ENCODE measurements at regions not wholly inside any gene's neighbourhood (a gene's known extent, or its start where the extent isn't known, plus 50 kb on each side); places are given as distances from the start of the nearest gene placed in this dataset.
"Not testable (repeated sequence)": the region's sequence is repeated elsewhere in the genome, so short reads cannot be mapped to it uniquely, and the experiment has no call there.

DNA sequence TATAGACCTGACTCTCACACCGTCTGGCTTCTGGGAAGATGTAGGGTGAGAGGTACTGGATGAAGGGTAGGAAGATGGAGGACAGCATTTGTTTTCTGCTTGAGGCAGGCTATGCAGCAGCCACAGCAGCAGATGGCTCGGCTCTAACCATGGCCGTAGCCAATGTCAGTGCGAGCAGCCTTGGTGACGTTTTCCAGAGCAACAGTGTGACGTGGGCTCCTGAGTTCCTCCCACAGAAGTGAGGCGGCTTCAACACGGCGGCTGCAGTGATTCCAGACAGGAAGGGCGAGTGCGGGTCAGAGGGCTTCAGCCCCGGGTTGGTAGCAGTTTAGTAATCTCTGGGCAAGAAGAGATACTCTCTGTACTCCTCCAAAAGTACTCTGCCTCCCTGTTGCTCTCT, 133.0 kb upstream of the MYT1L start:
- H3K4me2 ChIP-seq (ENCODE audit: insufficient read depth, low read length) = no peak overlapping the region
- H3K9me3 ChIP-seq (ENCODE audit: low read depth, low read length) = no peaks in the 10 kb centered on the region
- peak overlapping the region; percentile 56 for H2AFZ ChIP-seq (ENCODE audit: low read length)
- H3K4me3 ChIP-seq (ENCODE audit: insufficient read depth, low read length) = no peak overlapping the region
- TF ChIP-seq, protein P1, sequence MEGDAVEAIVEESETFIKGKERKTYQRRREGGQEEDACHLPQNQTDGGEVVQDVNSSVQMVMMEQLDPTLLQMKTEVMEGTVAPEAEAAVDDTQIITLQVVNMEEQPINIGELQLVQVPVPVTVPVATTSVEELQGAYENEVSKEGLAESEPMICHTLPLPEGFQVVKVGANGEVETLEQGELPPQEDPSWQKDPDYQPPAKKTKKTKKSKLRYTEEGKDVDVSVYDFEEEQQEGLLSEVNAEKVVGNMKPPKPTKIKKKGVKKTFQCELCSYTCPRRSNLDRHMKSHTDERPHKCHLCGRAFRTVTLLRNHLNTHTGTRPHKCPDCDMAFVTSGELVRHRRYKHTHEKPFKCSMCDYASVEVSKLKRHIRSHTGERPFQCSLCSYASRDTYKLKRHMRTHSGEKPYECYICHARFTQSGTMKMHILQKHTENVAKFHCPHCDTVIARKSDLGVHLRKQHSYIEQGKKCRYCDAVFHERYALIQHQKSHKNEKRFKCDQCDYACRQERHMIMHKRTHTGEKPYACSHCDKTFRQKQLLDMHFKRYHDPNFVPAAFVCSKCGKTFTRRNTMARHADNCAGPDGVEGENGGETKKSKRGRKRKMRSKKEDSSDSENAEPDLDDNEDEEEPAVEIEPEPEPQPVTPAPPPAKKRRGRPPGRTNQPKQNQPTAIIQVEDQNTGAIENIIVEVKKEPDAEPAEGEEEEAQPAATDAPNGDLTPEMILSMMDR (IDR thresholded peaks at IDR 0.05; ENCODE audit: extremely low read depth, low read depth, low read length) = no peak
- H3K27ac ChIP-seq (ENCODE audit: low read depth, low read length) = no peak overlapping the region
- DNase-seq (ENCODE audit: insufficient read length, low spot score, missing footprints) = no peak
- H3K27me3 ChIP-seq (ENCODE audit: insufficient read depth, low read length) = no peaks in the 10 kb centered on the region
- H3K4me1 ChIP-seq (ENCODE audit: insufficient read depth, low read length) = no peaks in the 10 kb centered on the region
- no peaks in the 10 kb centered on the region for H3K36me3 ChIP-seq (ENCODE audit: insufficient read depth, low read length)
- H3K79me2 ChIP-seq (ENCODE audit: insufficient read depth, low read length) = no peaks in the 10 kb centered on the region
- no peaks in the 10 kb centered on the region for H4K20me1 ChIP-seq (ENCODE audit: insufficient read depth, low read length)

DNA sequence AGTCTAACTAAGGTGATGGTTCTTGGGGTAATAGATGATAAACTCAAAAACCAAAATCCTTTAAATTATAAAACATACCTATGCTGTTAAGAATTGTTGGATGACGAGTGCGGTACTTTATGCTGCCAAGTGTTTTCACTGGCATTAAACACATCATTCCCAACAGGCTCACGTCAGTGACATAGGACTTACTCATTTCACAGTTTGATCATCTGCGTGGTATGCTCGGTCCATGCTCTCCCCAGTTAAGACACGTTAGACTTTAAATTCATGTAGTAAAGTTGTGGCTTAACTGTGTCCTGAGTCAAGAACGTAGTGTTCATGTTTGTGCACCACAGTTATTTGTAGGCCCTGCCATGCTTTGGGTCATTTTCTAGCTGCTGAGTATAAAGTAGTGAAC, 125.6 kb upstream of the MYT1L start:
- Histone ChIP-seq H3K79me2 (ENCODE audit: insufficient read depth, low read length) (no peaks in the 10 kb centered on the region), H3K4me2 (ENCODE audit: insufficient read depth, low read length) (no peak overlapping the region), H3K4me3 (ENCODE audit: insufficient read depth, low read length) (no peak overlapping the region), H3K4me1 (ENCODE audit: insufficient read depth, low read length) (no peaks in the 10 kb centered on the region), H3K9me3 (ENCODE audit: low read depth, low read length) (no peaks in the 10 kb centered on the region), H4K20me1 (ENCODE audit: insufficient read depth, low read length) (no peaks in the 10 kb centered on the region), H3K27ac (ENCODE audit: low read depth, low read length) (no peak overlapping the region), H3K36me3 (ENCODE audit: insufficient read depth, low read length) (no peaks in the 10 kb centered on the region), H2AFZ (ENCODE audit: low read length) (no peak overlapping the region), H3K27me3 (ENCODE audit: insufficient read depth, low read length) (no peaks in the 10 kb centered on the region)
- peak; percentile 45 for DNase-seq (ENCODE audit: insufficient read length, low spot score, missing footprints)
- TF ChIP-seq, protein P1 (IDR thresholded peaks at IDR 0.05; ENCODE audit: extremely low read depth, low read depth, low read length) = no peak

DNA sequence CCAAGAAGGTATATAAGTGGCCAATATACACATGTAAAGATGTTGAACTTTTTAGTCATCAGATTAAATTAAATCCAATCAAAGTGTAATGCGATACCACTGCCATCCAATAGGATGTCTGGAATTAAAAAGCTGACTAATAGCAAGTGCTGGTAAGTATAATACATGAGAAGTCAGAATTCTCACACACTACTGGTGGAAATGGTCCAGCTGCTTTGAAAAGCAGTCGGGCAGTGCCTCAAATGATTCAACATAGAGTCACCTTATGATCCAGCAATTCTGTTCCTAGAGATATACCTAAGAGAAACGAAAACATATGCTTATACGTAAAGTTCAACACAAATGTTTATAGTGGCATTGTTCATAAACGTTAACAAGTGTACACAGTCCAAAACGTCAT, 124.1 kb upstream of the MYT1L start:
- Histone ChIP-seq H3K36me3 (ENCODE audit: insufficient read depth, low read length) (no peaks in the 10 kb centered on the region), H3K4me1 (ENCODE audit: insufficient read depth, low read length) (no peaks in the 10 kb centered on the region), H3K9me3 (ENCODE audit: low read depth, low read length) (no peaks in the 10 kb centered on the region), H4K20me1 (ENCODE audit: insufficient read depth, low read length) (no peaks in the 10 kb centered on the region), H2AFZ (ENCODE audit: low read length) (no peak overlapping the region), H3K79me2 (ENCODE audit: insufficient read depth, low read length) (no peaks in the 10 kb centered on the region), H3K27me3 (ENCODE audit: insufficient read depth, low read length) (no peaks in the 10 kb centered on the region), H3K4me3 (ENCODE audit: insufficient read depth, low read length) (no peak overlapping the region), H3K4me2 (ENCODE audit: insufficient read depth, low read length) (no peak overlapping the region), H3K27ac (ENCODE audit: low read depth, low read length) (no peak overlapping the region)
- TF ChIP-seq, protein P1 (IDR thresholded peaks at IDR 0.05; ENCODE audit: extremely low read depth, low read depth, low read length) = no peak
- DNase-seq (ENCODE audit: insufficient read length, low spot score, missing footprints) = no peak

DNA sequence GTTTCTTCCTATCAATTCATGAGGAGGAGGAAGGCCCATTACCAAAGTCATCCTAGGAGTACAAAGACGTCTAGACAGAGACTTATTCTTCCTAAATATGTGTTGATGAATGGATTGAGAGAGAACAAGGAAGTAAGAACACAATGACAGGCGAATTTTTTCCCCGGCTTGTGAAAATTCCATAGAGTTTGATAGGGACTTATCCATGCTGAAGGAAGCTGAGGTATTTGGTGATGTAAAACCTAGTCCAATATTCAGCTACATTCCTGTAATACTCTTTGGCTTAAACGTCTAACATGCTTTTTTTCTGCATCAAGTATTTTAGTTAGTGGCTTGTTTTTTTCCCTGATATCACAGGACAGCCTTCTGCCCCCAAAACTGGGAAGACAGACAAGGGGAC, 121.9 kb upstream of the MYT1L start:
- H3K4me3 ChIP-seq (ENCODE audit: insufficient read depth, low read length) = no peak overlapping the region
- H3K4me1 ChIP-seq (ENCODE audit: insufficient read depth, low read length) = no peaks in the 10 kb centered on the region
- H3K27me3 ChIP-seq (ENCODE audit: insufficient read depth, low read length) = no peaks in the 10 kb centered on the region
- H3K27ac ChIP-seq (ENCODE audit: low read depth, low read length) = no peak overlapping the region
- H3K9me3 ChIP-seq (ENCODE audit: low read depth, low read length) = no peaks in the 10 kb centered on the region
- H4K20me1 ChIP-seq (ENCODE audit: insufficient read depth, low read length) = no peaks in the 10 kb centered on the region
- DNase-seq (ENCODE audit: insufficient read length, low spot score, missing footprints) = no peak
- H3K4me2 ChIP-seq (ENCODE audit: insufficient read depth, low read length) = no peak overlapping the region
- TF ChIP-seq, protein P1 (IDR thresholded peaks at IDR 0.05; ENCODE audit: extremely low read depth, low read depth, low read length) = no peak
- H2AFZ ChIP-seq (ENCODE audit: low read length) = no peak overlapping the region
- H3K36me3 ChIP-seq (ENCODE audit: insufficient read depth, low read length) = no peaks in the 10 kb centered on the region
- no peaks in the 10 kb centered on the region for H3K79me2 ChIP-seq (ENCODE audit: insufficient read depth, low read length)

DNA sequence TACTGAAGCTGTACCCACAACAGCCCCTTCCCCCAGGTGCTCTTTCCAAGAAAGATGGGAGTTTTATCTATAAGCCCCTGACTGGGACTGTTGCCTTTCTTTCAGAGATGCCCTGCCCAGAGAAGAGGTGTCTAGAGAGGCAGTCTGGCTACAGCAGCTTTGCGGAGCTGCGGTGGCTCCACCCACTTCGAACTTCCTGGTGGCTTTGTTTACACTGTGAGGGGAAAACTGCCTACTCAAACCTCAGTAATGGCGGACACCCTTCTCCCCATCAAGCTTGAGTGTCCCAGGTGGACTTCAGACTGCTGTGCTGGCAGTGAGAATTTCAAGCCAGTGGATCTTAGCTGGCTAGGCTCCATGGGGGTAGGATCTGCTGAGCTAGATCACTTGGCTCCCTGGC, 120.2 kb upstream of the MYT1L start:
- not testable (repeated sequence) for H3K27me3 ChIP-seq (ENCODE audit: insufficient read depth, low read length); H3K27ac ChIP-seq (ENCODE audit: low read depth, low read length); H3K36me3 ChIP-seq (ENCODE audit: insufficient read depth, low read length); H3K4me2 ChIP-seq (ENCODE audit: insufficient read depth, low read length); H3K79me2 ChIP-seq (ENCODE audit: insufficient read depth, low read length); H3K9me3 ChIP-seq (ENCODE audit: low read depth, low read length); H3K4me1 ChIP-seq (ENCODE audit: insufficient read depth, low read length); DNase-seq (ENCODE audit: insufficient read length, low spot score, missing footprints); H4K20me1 ChIP-seq (ENCODE audit: insufficient read depth, low read length); H3K4me3 ChIP-seq (ENCODE audit: insufficient read depth, low read length); H2AFZ ChIP-seq (ENCODE audit: low read length)

Measured in osteoblast (primary cell).